SK-N-SH (cell line): ENCODE measurements at regions not wholly inside any gene's neighbourhood (a gene's known extent, or its start where the extent isn't known, plus 50 kb on each side); places are given as distances from the start of the nearest gene placed in this dataset.

Source experiments
- CTCF ChIA-PET: fragments of 300-600, 350-600 bp; formaldehyde crosslinking; extraction: SDS; loops from one replicate; lab custom pipeline; 2021; lab: Yijun Ruan, JAX
- POLR2A ChIA-PET: fragments of 350-600 bp; sonication (Branson Sonifier 250); formaldehyde crosslinking; extraction: SDS; loops from one replicate; lab custom pipeline; 2020; ENCODE audit warnings: antibody characterized with exemption, inconsistent platforms; lab: Yijun Ruan, JAX
- DNase-seq: peaks from one replicate; pipeline ENCODE4 v3.0.0; 2012
- H2AFZ ChIP-seq: fragments of 200-600 bp; sonication (generic); 2 replicates; pipeline ENCODE4 v1.8.1; 2016; ENCODE audit warnings: antibody characterized with exemption, mild to moderate bottlenecking, low read depth
- H3F3A ChIP-seq: fragments of 200-600 bp; sonication (generic); replicated peaks from 2 replicates; pipeline ENCODE3; 2016; ENCODE audit warnings: antibody characterized with exemption, mild to moderate bottlenecking; ENCODE audit not compliant: insufficient read depth
- H3K27ac ChIP-seq, 2 experiments: fragments of 200-500 bp in 1 of 2; fragments of 200-600 bp in 1 of 2; sonication (Bioruptor generic) in 1 of 2; sonication (generic), shearing (Covaris generic) in 1 of 2; 2 replicates each; pipeline versions ENCODE4 v1.5.1 to v1.6.1; 2014 to 2016; ENCODE audit warnings: low read depth in 2 of 2, inconsistent platforms in 1 of 2, low read length in 1 of 2, mild to moderate bottlenecking in 1 of 2, mixed read lengths in 1 of 2
- H3K27me3 ChIP-seq: fragments of 200-600 bp; sonication (generic), shearing (Covaris generic); 2 replicates; pipeline ENCODE4 v1.6.1; 2016; ENCODE audit warnings: mixed run types; ENCODE audit not compliant: insufficient read depth
- H3K36me3 ChIP-seq, 2 experiments: fragments of 200-500 bp in 1 of 2; fragments of 200-600 bp in 1 of 2; sonication (Bioruptor generic) in 1 of 2; sonication (generic) in 1 of 2; replicated peaks in 1 of 2; 2 replicates each; pipeline versions ENCODE3 to v1.5.1; 2014 to 2016; ENCODE audit warnings: low read length in 1 of 2, mild to moderate bottlenecking in 1 of 2; ENCODE audit not compliant: insufficient read depth in 2 of 2, control insufficient read depth in 1 of 2
- H3K4me1 ChIP-seq, 2 experiments: fragments of 200-500 bp in 1 of 2; fragments of 200-600 bp in 1 of 2; sonication (Bioruptor generic) in 1 of 2; sonication (generic), shearing (Covaris generic) in 1 of 2; 2 replicates each; pipeline versions ENCODE4 v1.5.1 to v1.6.1; 2014 to 2016; ENCODE audit warnings: low read depth in 1 of 2, low read length in 1 of 2, mixed run types in 1 of 2; ENCODE audit not compliant: insufficient read depth in 2 of 2, control insufficient read depth in 1 of 2
- H3K4me2 ChIP-seq: fragments of 200-600 bp; sonication (generic), shearing (Covaris generic); 2 replicates; pipeline ENCODE4 v1.6.1; 2017; ENCODE audit warnings: mixed run types
- H3K4me3 ChIP-seq, 2 experiments: fragments of 200-500 bp in 1 of 2; fragments of 200-600 bp in 1 of 2; sonication (Bioruptor generic) in 1 of 2; sonication (generic), shearing (Covaris generic) in 1 of 2; 2 replicates each; pipeline versions ENCODE4 v1.5.1 to v1.8.1; 2014 to 2016; ENCODE audit warnings: low read depth in 2 of 2, inconsistent platforms in 1 of 2, low read length in 1 of 2, mild to moderate bottlenecking in 1 of 2, mixed read lengths in 1 of 2, moderate library complexity in 1 of 2
- H3K79me2 ChIP-seq: fragments of 200-600 bp; sonication (generic); 2 replicates; pipeline ENCODE4 v1.8.1; 2017; ENCODE audit warnings: mild to moderate bottlenecking; ENCODE audit not compliant: insufficient read depth
- H3K9ac ChIP-seq: fragments of 200-600 bp; sonication (generic); 2 replicates; pipeline ENCODE4 v1.6.1; 2017; ENCODE audit warnings: mixed run types
- H3K9me2 ChIP-seq: fragments of 200-600 bp; sonication (generic); 2 replicates; pipeline ENCODE4 v1.6.1; 2017; ENCODE audit warnings: mixed run types
- H3K9me3 ChIP-seq: fragments of 200-600 bp; sonication (generic); 2 replicates; pipeline ENCODE4 v1.6.1; 2017; ENCODE audit warnings: mixed run types, mild to moderate bottlenecking, moderate library complexity
- H4K20me1 ChIP-seq: fragments of 200-600 bp; sonication (generic); 2 replicates; pipeline ENCODE4 v1.6.1; 2017; ENCODE audit warnings: mild to moderate bottlenecking, mixed run types; ENCODE audit not compliant: insufficient read depth
- CHD2 ChIP-seq: fragments of 150-350 bp; IDR thresholded peaks from 2 replicates; pipeline ENCODE4 v1.6.1; 2018; ENCODE audit warnings: low read length; ENCODE audit not compliant: partially characterized antibody
- ELF1 ChIP-seq: IDR thresholded peaks from 2 replicates; pipeline ENCODE4 v1.4.0; 2012
- EZH2phosphoT487 ChIP-seq: fragments of 200-600 bp; sonication (generic); IDR thresholded peaks from 2 replicates; pipeline ENCODE4 v1.6.1; 2017; ENCODE audit warnings: low read depth, mixed run types, mild to moderate bottlenecking, antibody characterized with exemption, moderate library complexity, borderline replicate concordance
- GABPA ChIP-seq: IDR thresholded peaks from 2 replicates; pipeline ENCODE4 v1.4.0; 2012; ENCODE audit warnings: low read depth, mild to moderate bottlenecking
- GATA2 ChIP-seq: sonication (generic); formaldehyde crosslinking; IDR thresholded peaks from 2 replicates; pipeline ENCODE4 v1.5.0; 2020; ENCODE audit warnings: mild to moderate bottlenecking, missing genetic modification reagents
- JUND ChIP-seq: IDR thresholded peaks from 2 replicates; pipeline ENCODE4 v1.4.0; 2012
- MEF2A ChIP-seq: IDR thresholded peaks from 2 replicates; pipeline ENCODE4 v1.4.0; 2012; ENCODE audit warnings: low read depth, borderline replicate concordance
- MXI1 ChIP-seq: IDR thresholded peaks from 2 replicates; pipeline ENCODE4 v1.6.1; 2012; ENCODE audit warnings: mild to moderate bottlenecking, low read depth, low read length, improper control_type of control experiment
- NRF1 ChIP-seq: IDR thresholded peaks from 2 replicates; pipeline ENCODE4 v1.6.1; 2012; ENCODE audit warnings: low read depth, mild to moderate bottlenecking, low read length
- POLR2AphosphoS5 ChIP-seq: IDR thresholded peaks from 2 replicates; pipeline ENCODE4 v1.6.1; 2012; ENCODE audit warnings: low read depth, low read length
- RAD21 ChIP-seq: IDR thresholded peaks from 2 replicates; pipeline ENCODE4 v1.6.1; 2012; ENCODE audit warnings: mild to moderate bottlenecking, low read length
- RCOR1 ChIP-seq: fragments of 150-350 bp; IDR thresholded peaks from 2 replicates; pipeline ENCODE4 v1.6.1; 2017; ENCODE audit warnings: antibody characterized with exemption, low read length
- RXRA ChIP-seq: IDR thresholded peaks from 2 replicates; pipeline ENCODE4 v1.4.0; 2012; ENCODE audit warnings: low read depth, mild to moderate bottlenecking, borderline replicate concordance
- SIN3A ChIP-seq: IDR thresholded peaks from 2 replicates; pipeline ENCODE4 v1.6.1; 2012; ENCODE audit warnings: low read depth, mild to moderate bottlenecking, low read length, moderate library complexity, borderline replicate concordance
- SMC3 ChIP-seq: IDR thresholded peaks from 2 replicates; pipeline ENCODE4 v1.6.1; 2012; ENCODE audit warnings: low read depth, low read length, improper control_type of control experiment
- WGBS: methylation state at CpG from one replicate; pipeline ENCODE4 v1.1.6; 2017; ENCODE audit warnings: low lambda C conversion rate; 5-methylcytosine and 5-hydroxymethylcytosine counted together
- TF ChIP-seq, protein P1 (sequence below): fragments of 150-350 bp; IDR thresholded peaks from 2 replicates; pipeline ENCODE4 v1.6.1; 2016; ENCODE audit warnings: mild to moderate bottlenecking, low read depth, low read length
- TF ChIP-seq, protein P2 (sequence below): fragments of 150-350 bp; IDR thresholded peaks from 2 replicates; pipeline ENCODE4 v1.6.1; 2017; ENCODE audit warnings: antibody characterized with exemption, low read length, low read depth, borderline replicate concordance
- TF ChIP-seq, protein P3 (sequence below): fragments of 200-600 bp; sonication (generic); IDR thresholded peaks from 2 replicates; pipeline ENCODE4 v1.6.1; 2017; ENCODE audit warnings: antibody characterized with exemption, mild to moderate bottlenecking, moderate library complexity
- TF ChIP-seq, protein P4 (sequence below): IDR thresholded peaks from 2 replicates; pipeline ENCODE4 v1.4.0; 2012; ENCODE audit warnings: low read depth
- TF ChIP-seq, protein P5 (sequence below): IDR thresholded peaks from 2 replicates; pipeline ENCODE4 v1.6.1; 2012; ENCODE audit warnings: mild to moderate bottlenecking, low read depth, low read length, moderate library complexity

DNA sequence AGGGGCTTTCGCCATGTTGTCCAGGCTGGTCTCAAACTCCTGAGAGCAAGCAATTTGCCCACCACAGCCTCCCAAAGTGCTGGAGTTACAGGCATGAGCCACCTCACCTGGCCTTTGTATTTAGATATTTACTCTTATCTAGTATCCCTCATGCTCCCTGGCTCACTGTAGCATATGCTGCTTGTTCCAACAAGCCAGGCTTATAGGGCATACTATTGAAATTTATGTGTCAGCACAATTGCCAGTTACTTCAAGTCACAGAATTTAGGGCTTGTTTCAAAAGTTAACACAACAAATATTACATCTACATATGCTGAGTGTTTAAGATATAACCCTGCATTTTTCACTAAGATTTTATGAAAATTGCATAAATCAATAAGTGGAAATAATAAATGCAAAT, 469.2 kb upstream of the ZNF608 start:
- WGBS = 100% methylated on average over 1 of the region's 1 CpG
- no peaks in the 10 kb centered on the region for H3K36me3 ChIP-seq

DNA sequence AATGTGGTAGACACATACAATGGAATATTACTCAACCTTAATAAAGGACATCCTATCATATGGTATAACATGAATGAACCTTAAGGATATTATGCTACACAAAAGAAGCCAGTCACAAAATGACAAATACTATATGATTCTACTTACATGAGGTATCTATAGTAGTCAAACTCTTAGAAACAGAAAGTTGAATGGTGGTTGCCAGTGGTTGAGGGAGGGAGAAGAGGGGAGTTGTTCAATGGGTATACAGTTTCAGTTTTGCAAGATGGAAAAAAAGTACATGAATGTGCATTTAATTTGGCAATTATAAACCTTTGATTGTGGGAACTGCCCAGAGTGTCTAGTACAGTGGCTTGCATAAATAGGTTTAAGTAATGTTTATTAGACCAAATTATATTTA, 473.3 kb upstream of the ZNF608 start:
- no peaks in the 10 kb centered on the region for H3K4me1 ChIP-seq
- no peaks in the 10 kb centered on the region for H4K20me1 ChIP-seq
- no peaks in the 10 kb centered on the region for H3K27me3 ChIP-seq
- H3K9ac ChIP-seq = no peak overlapping the region
- no peak overlapping the region for H3K4me3 ChIP-seq
- no peaks in the 10 kb centered on the region for H3K36me3 ChIP-seq
- H2AFZ ChIP-seq = no peak overlapping the region
- H3K27ac ChIP-seq = no peak overlapping the region
- no peaks in the 10 kb centered on the region; the same call in 1 of the 2 replicates for H3K9me2 ChIP-seq
- no peaks in the 10 kb centered on the region for H3F3A ChIP-seq
- POLR2A ChIA-PET = no interaction called here
- CTCF ChIA-PET = no interaction called here
- no peaks in the 10 kb centered on the region for H3K79me2 ChIP-seq
- no peak for TF ChIP-seq MXI1
- TF ChIP-seq, protein P1, sequence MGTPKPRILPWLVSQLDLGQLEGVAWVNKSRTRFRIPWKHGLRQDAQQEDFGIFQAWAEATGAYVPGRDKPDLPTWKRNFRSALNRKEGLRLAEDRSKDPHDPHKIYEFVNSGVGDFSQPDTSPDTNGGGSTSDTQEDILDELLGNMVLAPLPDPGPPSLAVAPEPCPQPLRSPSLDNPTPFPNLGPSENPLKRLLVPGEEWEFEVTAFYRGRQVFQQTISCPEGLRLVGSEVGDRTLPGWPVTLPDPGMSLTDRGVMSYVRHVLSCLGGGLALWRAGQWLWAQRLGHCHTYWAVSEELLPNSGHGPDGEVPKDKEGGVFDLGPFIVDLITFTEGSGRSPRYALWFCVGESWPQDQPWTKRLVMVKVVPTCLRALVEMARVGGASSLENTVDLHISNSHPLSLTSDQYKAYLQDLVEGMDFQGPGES = no peak
- TF ChIP-seq RAD21 = no peak
- TF ChIP-seq RXRA = no peak
- TF ChIP-seq, protein P2, sequence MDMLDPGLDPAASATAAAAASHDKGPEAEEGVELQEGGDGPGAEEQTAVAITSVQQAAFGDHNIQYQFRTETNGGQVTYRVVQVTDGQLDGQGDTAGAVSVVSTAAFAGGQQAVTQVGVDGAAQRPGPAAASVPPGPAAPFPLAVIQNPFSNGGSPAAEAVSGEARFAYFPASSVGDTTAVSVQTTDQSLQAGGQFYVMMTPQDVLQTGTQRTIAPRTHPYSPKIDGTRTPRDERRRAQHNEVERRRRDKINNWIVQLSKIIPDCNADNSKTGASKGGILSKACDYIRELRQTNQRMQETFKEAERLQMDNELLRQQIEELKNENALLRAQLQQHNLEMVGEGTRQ = no peak
- no peak for TF ChIP-seq GATA2
- no peak for TF ChIP-seq MEF2A
- no peak for TF ChIP-seq SMC3
- TF ChIP-seq EZH2phosphoT487 = no peak
- TF ChIP-seq NRF1 = no peak
- TF ChIP-seq, protein P3, sequence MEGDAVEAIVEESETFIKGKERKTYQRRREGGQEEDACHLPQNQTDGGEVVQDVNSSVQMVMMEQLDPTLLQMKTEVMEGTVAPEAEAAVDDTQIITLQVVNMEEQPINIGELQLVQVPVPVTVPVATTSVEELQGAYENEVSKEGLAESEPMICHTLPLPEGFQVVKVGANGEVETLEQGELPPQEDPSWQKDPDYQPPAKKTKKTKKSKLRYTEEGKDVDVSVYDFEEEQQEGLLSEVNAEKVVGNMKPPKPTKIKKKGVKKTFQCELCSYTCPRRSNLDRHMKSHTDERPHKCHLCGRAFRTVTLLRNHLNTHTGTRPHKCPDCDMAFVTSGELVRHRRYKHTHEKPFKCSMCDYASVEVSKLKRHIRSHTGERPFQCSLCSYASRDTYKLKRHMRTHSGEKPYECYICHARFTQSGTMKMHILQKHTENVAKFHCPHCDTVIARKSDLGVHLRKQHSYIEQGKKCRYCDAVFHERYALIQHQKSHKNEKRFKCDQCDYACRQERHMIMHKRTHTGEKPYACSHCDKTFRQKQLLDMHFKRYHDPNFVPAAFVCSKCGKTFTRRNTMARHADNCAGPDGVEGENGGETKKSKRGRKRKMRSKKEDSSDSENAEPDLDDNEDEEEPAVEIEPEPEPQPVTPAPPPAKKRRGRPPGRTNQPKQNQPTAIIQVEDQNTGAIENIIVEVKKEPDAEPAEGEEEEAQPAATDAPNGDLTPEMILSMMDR = no peak
- TF ChIP-seq JUND = no peak
- TF ChIP-seq, protein P4, sequence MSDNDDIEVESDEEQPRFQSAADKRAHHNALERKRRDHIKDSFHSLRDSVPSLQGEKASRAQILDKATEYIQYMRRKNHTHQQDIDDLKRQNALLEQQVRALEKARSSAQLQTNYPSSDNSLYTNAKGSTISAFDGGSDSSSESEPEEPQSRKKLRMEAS = no peak
- no peak for TF ChIP-seq ELF1
- TF ChIP-seq POLR2AphosphoS5 = no peak
- no peak for TF ChIP-seq SIN3A
- TF ChIP-seq, protein P5, sequence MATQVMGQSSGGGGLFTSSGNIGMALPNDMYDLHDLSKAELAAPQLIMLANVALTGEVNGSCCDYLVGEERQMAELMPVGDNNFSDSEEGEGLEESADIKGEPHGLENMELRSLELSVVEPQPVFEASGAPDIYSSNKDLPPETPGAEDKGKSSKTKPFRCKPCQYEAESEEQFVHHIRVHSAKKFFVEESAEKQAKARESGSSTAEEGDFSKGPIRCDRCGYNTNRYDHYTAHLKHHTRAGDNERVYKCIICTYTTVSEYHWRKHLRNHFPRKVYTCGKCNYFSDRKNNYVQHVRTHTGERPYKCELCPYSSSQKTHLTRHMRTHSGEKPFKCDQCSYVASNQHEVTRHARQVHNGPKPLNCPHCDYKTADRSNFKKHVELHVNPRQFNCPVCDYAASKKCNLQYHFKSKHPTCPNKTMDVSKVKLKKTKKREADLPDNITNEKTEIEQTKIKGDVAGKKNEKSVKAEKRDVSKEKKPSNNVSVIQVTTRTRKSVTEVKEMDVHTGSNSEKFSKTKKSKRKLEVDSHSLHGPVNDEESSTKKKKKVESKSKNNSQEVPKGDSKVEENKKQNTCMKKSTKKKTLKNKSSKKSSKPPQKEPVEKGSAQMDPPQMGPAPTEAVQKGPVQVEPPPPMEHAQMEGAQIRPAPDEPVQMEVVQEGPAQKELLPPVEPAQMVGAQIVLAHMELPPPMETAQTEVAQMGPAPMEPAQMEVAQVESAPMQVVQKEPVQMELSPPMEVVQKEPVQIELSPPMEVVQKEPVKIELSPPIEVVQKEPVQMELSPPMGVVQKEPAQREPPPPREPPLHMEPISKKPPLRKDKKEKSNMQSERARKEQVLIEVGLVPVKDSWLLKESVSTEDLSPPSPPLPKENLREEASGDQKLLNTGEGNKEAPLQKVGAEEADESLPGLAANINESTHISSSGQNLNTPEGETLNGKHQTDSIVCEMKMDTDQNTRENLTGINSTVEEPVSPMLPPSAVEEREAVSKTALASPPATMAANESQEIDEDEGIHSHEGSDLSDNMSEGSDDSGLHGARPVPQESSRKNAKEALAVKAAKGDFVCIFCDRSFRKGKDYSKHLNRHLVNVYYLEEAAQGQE = no peak
- TF ChIP-seq GABPA = no peak
- TF ChIP-seq RCOR1 = no peak
- DNase-seq = no peak
- no peak overlapping the region for H3K4me2 ChIP-seq
- no peaks in the 10 kb centered on the region; the same call in 1 of the 2 replicates for H3K9me3 ChIP-seq

More for the DNA sequence above, 469.2 kb upstream of the ZNF608 start:
- Histone ChIP-seq H2AFZ (no peak overlapping the region), H3F3A (no peaks in the 10 kb centered on the region), H3K9me3 (no peaks in the 10 kb centered on the region; the same call in 1 of the 2 replicates), H3K79me2 (no peaks in the 10 kb centered on the region), H3K4me1 (no peaks in the 10 kb centered on the region), H3K9ac (no peak overlapping the region), H3K27me3 (no peaks in the 10 kb centered on the region), H3K27ac (no peak overlapping the region), H3K9me2 (no peaks in the 10 kb centered on the region; the same call in 1 of the 2 replicates), H3K4me3 (no peak overlapping the region), H3K4me2 (no peak overlapping the region), H4K20me1 (no peaks in the 10 kb centered on the region)
- TF ChIP-seq CHD2 (no peak), GATA2 (no peak), ELF1 (no peak)
- ChIA-PET CTCF (no interaction called here), POLR2A (no interaction called here)
- no peak for DNase-seq
